Keratinocyte (primary cell): ENCODE measurements at regions not wholly inside any gene's neighbourhood (a gene's known extent, or its start where the extent isn't known, plus 50 kb on each side); places are given as distances from the start of the nearest gene placed in this dataset.

Source experiments
- DNase-seq: peaks from one replicate; pipeline ENCODE4 v3.0.0-alpha.2; 2011; ENCODE audit warnings: low read depth, missing footprints, low spot score
- FAIRE-seq: peaks from 2 replicates; lab custom pipeline; 2011; peaks lifted over from hg19 to GRCh38; lab: Jason Lieb, UNC
- H2AFZ ChIP-seq: 2 replicates; pipeline ENCODE4 v1.6.0; 2012; ENCODE audit warnings: low read length, control low read depth, inconsistent platforms; ENCODE audit not compliant: control insufficient read depth
- H3K27ac ChIP-seq: 2 replicates; pipeline ENCODE4 v1.5.1; 2011; ENCODE audit warnings: low read length; ENCODE audit not compliant: control insufficient read depth, insufficient read depth
- H3K27me3 ChIP-seq: 3 replicates; pipeline ENCODE4 v1.6.0; 2011; ENCODE audit warnings: low read length; ENCODE audit not compliant: control insufficient read depth, insufficient read depth; ENCODE audit errors: extremely low read depth
- H3K36me3 ChIP-seq, 2 experiments: 2 replicates in 1 of 2; 3 replicates in 1 of 2; pipeline ENCODE4 v1.5.1; 2011; ENCODE audit warnings: low read length in 2 of 2, mild to moderate bottlenecking in 1 of 2; ENCODE audit not compliant: control insufficient read depth in 2 of 2, insufficient read depth in 2 of 2; ENCODE audit errors: extremely low read depth in 1 of 2
- H3K4me1 ChIP-seq: 3 replicates; pipeline ENCODE4 v1.5.1; 2011; ENCODE audit warnings: low read length; ENCODE audit not compliant: control insufficient read depth, insufficient read depth; ENCODE audit errors: extremely low read depth
- H3K4me2 ChIP-seq: 3 replicates; pipeline ENCODE4 v1.6.0; 2011; ENCODE audit warnings: low read depth, low read length; ENCODE audit not compliant: control insufficient read depth, insufficient read depth; ENCODE audit errors: extremely low read depth
- H3K4me3 ChIP-seq, 3 experiments: fragments of 200-600 bp in 1 of 3; sonication (generic) in 1 of 3; 2 replicates in 2 of 3; 3 replicates in 1 of 3; pipeline ENCODE4 v1.5.1; 2011 to 2016; ENCODE audit warnings: low read length in 3 of 3, mild to moderate bottlenecking in 3 of 3, control low read depth in 2 of 3, inconsistent platforms in 1 of 3, low read depth in 1 of 3, mixed read lengths in 1 of 3, mixed run types in 1 of 3, moderate library complexity in 1 of 3; ENCODE audit not compliant: control insufficient read depth in 2 of 3, insufficient read depth in 2 of 3; ENCODE audit errors: extremely low read depth in 1 of 3
- H3K79me2 ChIP-seq: 2 replicates; pipeline ENCODE4 v1.6.0; 2012; ENCODE audit warnings: low read length; ENCODE audit not compliant: control insufficient read depth, insufficient read depth
- H3K9ac ChIP-seq: 3 replicates; pipeline ENCODE4 v1.6.0; 2011; ENCODE audit warnings: low read length; ENCODE audit not compliant: control insufficient read depth, insufficient read depth; ENCODE audit errors: extremely low read depth
- H3K9me1 ChIP-seq: 3 replicates; pipeline ENCODE4 v1.6.0; 2011; ENCODE audit warnings: low read length; ENCODE audit not compliant: control insufficient read depth, insufficient read depth; ENCODE audit errors: extremely low read depth
- H3K9me3 ChIP-seq: 2 replicates; pipeline ENCODE4 v1.5.1; 2012; ENCODE audit warnings: low read depth, low read length; ENCODE audit not compliant: control insufficient read depth
- H4K20me1 ChIP-seq: 3 replicates; pipeline ENCODE4 v1.6.0; 2011; ENCODE audit warnings: low read length; ENCODE audit not compliant: control insufficient read depth, insufficient read depth; ENCODE audit errors: extremely low read depth
- CTCF ChIP-seq, 3 experiments: IDR thresholded peaks in 1 of 3; conservative IDR thresholded peaks in 1 of 3; optimal IDR thresholded peaks in 1 of 3; 2 replicates in 2 of 3; 3 replicates in 1 of 3; pipeline versions ENCODE3 to v1.5.1; 2011; ENCODE audit warnings: low read length in 3 of 3, mild to moderate bottlenecking in 3 of 3, moderate library complexity in 2 of 3, control low read depth in 1 of 3, inconsistent platforms in 1 of 3; ENCODE audit not compliant: insufficient read depth in 2 of 3; ENCODE audit errors: extremely low read depth in 1 of 3
- EZH2 ChIP-seq: IDR thresholded peaks from one replicate; pipeline ENCODE4 v1.6.1; 2012; ENCODE audit warnings: inconsistent platforms, mild to moderate bottlenecking, low read length, moderate library complexity
- dilution Hi-C: fragments of 300-500 bp; cut with MboI; formaldehyde crosslinking; loops from one replicate; pipeline ENCODE4 v1.7.0; 2020; ENCODE audit warnings: low sequenced_read_pairs; ENCODE audit not compliant: extremely low pct_ligation_motif_present

- Histone ChIP-seq H3K4me2 (no peak overlapping the region), H4K20me1 (no peaks in the 10 kb centered on the region), H3K36me3 (no peaks in the 10 kb centered on the region), H3K4me1 (peaks cover 14% of the 10 kb centered on the region), H3K27me3 (no peaks in the 10 kb centered on the region), H3K27ac (no peak overlapping the region), H3K9me3 (no peaks in the 10 kb centered on the region), H3K79me2 (no peaks in the 10 kb centered on the region), H2AFZ (no peak overlapping the region), H3K9ac (no peak overlapping the region), H3K4me3 (no peak overlapping the region), H3K9me1 (no peaks in the 10 kb centered on the region)
- TF ChIP-seq CTCF (optimal IDR thresholded peaks at IDR 0.05 in 1 of 3, IDR thresholded peaks at IDR 0.05 in 1 of 3, conservative IDR thresholded peaks at IDR 0.05 in 1 of 3; ENCODE audit: extremely low read depth in 1 of 3, insufficient read depth in 2 of 3, low read length in 3 of 3) (no peak), EZH2 (no peak)
- FAIRE-seq (no peak), DNase-seq (no peak)
- dilution Hi-C loops = no loop called here
These were observed 212.4 kb upstream of the DMRT1 start for GRCh38 chr9:629146-629545.

- Histone ChIP-seq H3K4me3 (no peak overlapping the region), H3K27me3 (no peaks in the 10 kb centered on the region), H4K20me1 (no peaks in the 10 kb centered on the region), H2AFZ (no peak overlapping the region), H3K4me2 (no peak overlapping the region), H3K4me1 (peaks cover 14% of the 10 kb centered on the region), H3K9me3 (no peaks in the 10 kb centered on the region), H3K36me3 (no peaks in the 10 kb centered on the region), H3K9me1 (no peaks in the 10 kb centered on the region), H3K9ac (no peak overlapping the region), H3K27ac (peak overlapping the region; percentile 31), H3K79me2 (no peaks in the 10 kb centered on the region)
- dilution Hi-C loops = no loop called here
- FAIRE-seq (peak; percentile 75), DNase-seq (no peak)
- no peak for TF ChIP-seq CTCF (optimal IDR thresholded peaks at IDR 0.05 in 1 of 3, IDR thresholded peaks at IDR 0.05 in 1 of 3, conservative IDR thresholded peaks at IDR 0.05 in 1 of 3; ENCODE audit: extremely low read depth in 1 of 3, insufficient read depth in 2 of 3, low read length in 3 of 3)
- no peak for TF ChIP-seq EZH2
These were observed 210.7 kb upstream of the DMRT1 start for GRCh38 chr9:630817-631216.
